ENCODE measurements at regions not wholly inside any gene's neighbourhood (a gene's known extent, or its start where the extent isn't known, plus 50 kb on each side); places are given as distances from the start of the nearest gene placed in this dataset.

DNA sequence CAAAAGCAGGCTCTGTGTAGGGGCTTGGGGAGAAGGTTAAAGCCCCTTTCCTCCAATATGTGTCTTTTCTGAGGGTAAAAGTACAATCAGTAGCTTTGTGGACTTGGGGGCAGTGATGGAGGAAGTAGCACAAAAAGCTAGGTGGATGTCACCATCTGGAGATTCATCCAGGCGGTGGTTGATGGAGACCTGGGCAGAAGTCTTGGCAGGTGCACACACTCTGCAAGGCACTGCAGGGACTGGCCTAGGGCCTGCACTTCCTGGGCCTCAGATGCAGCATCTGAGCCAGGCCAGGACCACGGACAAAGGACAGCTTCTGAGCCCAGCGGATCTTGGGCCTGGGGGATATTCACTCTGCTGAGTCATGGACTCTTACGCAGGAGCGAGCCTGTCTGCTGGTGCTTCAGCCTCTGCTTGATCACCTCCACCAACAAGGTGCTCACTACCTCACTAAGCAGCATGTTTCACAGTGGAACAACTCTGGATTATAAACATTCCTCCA is 391.1 kb downstream of the TNS1 start:
- H3K4me2 ChIP-seq (ENCODE audit: low read depth, low read length, poor library complexity, severe bottlenecking): no peak overlapping the region
- H3K9me3 ChIP-seq (ENCODE audit: insufficient read depth, low read length): no peaks in the 10 kb centered on the region
- no peak overlapping the region for H3K4me3 ChIP-seq (ENCODE audit: insufficient read depth, low read length, poor library complexity, severe bottlenecking)
- H3K9me2 ChIP-seq (replicated peaks; ENCODE audit: insufficient read depth, low read length): no peaks in the 10 kb centered on the region
- no peak overlapping the region for H3K9ac ChIP-seq (ENCODE audit: low read length)
- H3F3A ChIP-seq (ENCODE audit: insufficient read depth): no peaks in the 10 kb centered on the region
- TF ChIP-seq EZH2phosphoT487 (conservative IDR thresholded peaks at IDR 0.05; ENCODE audit: low read length): no peak
- TF ChIP-seq, protein P1, sequence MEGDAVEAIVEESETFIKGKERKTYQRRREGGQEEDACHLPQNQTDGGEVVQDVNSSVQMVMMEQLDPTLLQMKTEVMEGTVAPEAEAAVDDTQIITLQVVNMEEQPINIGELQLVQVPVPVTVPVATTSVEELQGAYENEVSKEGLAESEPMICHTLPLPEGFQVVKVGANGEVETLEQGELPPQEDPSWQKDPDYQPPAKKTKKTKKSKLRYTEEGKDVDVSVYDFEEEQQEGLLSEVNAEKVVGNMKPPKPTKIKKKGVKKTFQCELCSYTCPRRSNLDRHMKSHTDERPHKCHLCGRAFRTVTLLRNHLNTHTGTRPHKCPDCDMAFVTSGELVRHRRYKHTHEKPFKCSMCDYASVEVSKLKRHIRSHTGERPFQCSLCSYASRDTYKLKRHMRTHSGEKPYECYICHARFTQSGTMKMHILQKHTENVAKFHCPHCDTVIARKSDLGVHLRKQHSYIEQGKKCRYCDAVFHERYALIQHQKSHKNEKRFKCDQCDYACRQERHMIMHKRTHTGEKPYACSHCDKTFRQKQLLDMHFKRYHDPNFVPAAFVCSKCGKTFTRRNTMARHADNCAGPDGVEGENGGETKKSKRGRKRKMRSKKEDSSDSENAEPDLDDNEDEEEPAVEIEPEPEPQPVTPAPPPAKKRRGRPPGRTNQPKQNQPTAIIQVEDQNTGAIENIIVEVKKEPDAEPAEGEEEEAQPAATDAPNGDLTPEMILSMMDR (IDR thresholded peaks at IDR 0.05; ENCODE audit: insufficient read depth, low read length, poor library complexity, severe bottlenecking): no peak
- H3K36me3 ChIP-seq (ENCODE audit: low read length): no peaks in the 10 kb centered on the region
- H3K79me2 ChIP-seq (ENCODE audit: insufficient read depth, low read length): no peaks in the 10 kb centered on the region
- no peak overlapping the region for H2AFZ ChIP-seq (ENCODE audit: low read depth, low read length, severe bottlenecking)
- H3K27ac ChIP-seq (ENCODE audit: low read depth, low read length): no peak overlapping the region
- no peaks in the 10 kb centered on the region for H3K27me3 ChIP-seq (ENCODE audit: low read length)
- no peaks in the 10 kb centered on the region for H4K20me1 ChIP-seq (ENCODE audit: low read depth, low read length)

DNA sequence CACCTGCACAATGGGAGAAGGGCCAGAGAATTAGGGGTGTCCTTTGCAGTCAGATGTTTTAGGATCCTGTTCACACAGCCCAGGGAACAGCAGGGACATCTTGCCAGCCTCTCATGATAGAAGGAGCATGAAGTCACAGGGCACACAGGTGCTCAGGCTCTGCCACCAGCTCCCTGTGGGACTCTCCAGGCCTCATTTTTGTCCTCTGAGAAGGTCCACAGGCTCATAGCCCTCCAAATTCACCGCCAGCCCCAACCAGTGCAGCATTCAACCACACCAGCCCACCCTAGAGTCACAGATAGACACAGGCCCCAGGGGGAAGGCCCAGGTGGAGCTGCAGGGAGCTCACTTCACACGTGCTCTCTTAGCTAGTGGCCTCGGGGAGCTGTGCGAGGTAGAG is 391.7 kb downstream of the TNS1 start:
- Histone ChIP-seq H3K27ac (ENCODE audit: low read depth, low read length) (no peak overlapping the region), H3K9me3 (ENCODE audit: insufficient read depth, low read length) (no peaks in the 10 kb centered on the region), H3K4me3 (ENCODE audit: insufficient read depth, low read length, poor library complexity, severe bottlenecking) (no peak overlapping the region), H3K9me2 (replicated peaks; ENCODE audit: insufficient read depth, low read length) (no peaks in the 10 kb centered on the region), H3K36me3 (ENCODE audit: low read length) (no peaks in the 10 kb centered on the region), H3K79me2 (ENCODE audit: insufficient read depth, low read length) (no peaks in the 10 kb centered on the region), H3K4me2 (ENCODE audit: low read depth, low read length, poor library complexity, severe bottlenecking) (no peak overlapping the region), H2AFZ (ENCODE audit: low read depth, low read length, severe bottlenecking) (no peak overlapping the region), H4K20me1 (ENCODE audit: low read depth, low read length) (no peaks in the 10 kb centered on the region), H3K27me3 (ENCODE audit: low read length) (no peaks in the 10 kb centered on the region), H3F3A (ENCODE audit: insufficient read depth) (no peaks in the 10 kb centered on the region), H3K9ac (ENCODE audit: low read length) (no peak overlapping the region)
- TF ChIP-seq, protein P1 (IDR thresholded peaks at IDR 0.05; ENCODE audit: insufficient read depth, low read length, poor library complexity, severe bottlenecking): no peak
- no peak for TF ChIP-seq EZH2phosphoT487 (conservative IDR thresholded peaks at IDR 0.05; ENCODE audit: low read length)

DNA sequence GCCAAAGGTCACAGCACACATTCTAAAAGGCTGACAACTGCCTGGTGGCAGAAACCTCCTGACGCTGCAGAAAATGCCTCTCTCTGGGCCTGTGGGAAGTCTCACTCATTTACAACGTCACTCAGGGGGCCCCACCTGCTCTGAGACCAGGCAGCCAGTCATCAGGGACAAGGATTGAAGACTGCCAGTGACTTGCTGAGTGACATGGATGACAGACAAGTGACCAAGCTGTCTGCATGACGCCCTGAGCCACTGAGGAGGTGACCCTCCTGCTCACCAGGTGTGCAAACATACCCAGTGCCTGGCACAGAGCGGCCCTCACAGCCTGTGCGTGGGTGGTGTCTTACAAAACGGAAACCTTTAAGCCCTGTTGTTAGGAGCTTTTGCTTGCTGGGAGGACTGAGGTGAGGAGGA is 392.4 kb downstream of the TNS1 start:
- H3F3A ChIP-seq (ENCODE audit: insufficient read depth): no peaks in the 10 kb centered on the region
- no peaks in the 10 kb centered on the region for H3K36me3 ChIP-seq (ENCODE audit: low read length)
- TF ChIP-seq, protein P1 (IDR thresholded peaks at IDR 0.05; ENCODE audit: insufficient read depth, low read length, poor library complexity, severe bottlenecking): no peak
- TF ChIP-seq EZH2phosphoT487 (conservative IDR thresholded peaks at IDR 0.05; ENCODE audit: low read length): no peak
- H3K9me3 ChIP-seq (ENCODE audit: insufficient read depth, low read length): no peaks in the 10 kb centered on the region
- no peaks in the 10 kb centered on the region for H3K9me2 ChIP-seq (replicated peaks; ENCODE audit: insufficient read depth, low read length)
- no peak overlapping the region for H3K9ac ChIP-seq (ENCODE audit: low read length)
- no peaks in the 10 kb centered on the region for H3K27me3 ChIP-seq (ENCODE audit: low read length)
- H3K27ac ChIP-seq (ENCODE audit: low read depth, low read length): no peak overlapping the region
- no peaks in the 10 kb centered on the region for H3K79me2 ChIP-seq (ENCODE audit: insufficient read depth, low read length)
- no peak overlapping the region for H3K4me2 ChIP-seq (ENCODE audit: low read depth, low read length, poor library complexity, severe bottlenecking)
- no peaks in the 10 kb centered on the region for H4K20me1 ChIP-seq (ENCODE audit: low read depth, low read length)
- no peak overlapping the region for H3K4me3 ChIP-seq (ENCODE audit: insufficient read depth, low read length, poor library complexity, severe bottlenecking)
- no peak overlapping the region for H2AFZ ChIP-seq (ENCODE audit: low read depth, low read length, severe bottlenecking)

All from SU-DHL-6 (cell line).